ENCODE measurements at regions not wholly inside any gene's neighbourhood (a gene's known extent, or its start where the extent isn't known, plus 50 kb on each side); places are given as distances from the start of the nearest gene placed in this dataset.
"Not testable (repeated sequence)": the region's sequence is repeated elsewhere in the genome, so short reads cannot be mapped to it uniquely, and the experiment has no call there.

- not testable (repeated sequence) for TF ChIP-seq POLR2A, POLR2AphosphoS5, EP300 (IDR thresholded peaks at IDR 0.05)
- TF ChIP-seq, protein P1, sequence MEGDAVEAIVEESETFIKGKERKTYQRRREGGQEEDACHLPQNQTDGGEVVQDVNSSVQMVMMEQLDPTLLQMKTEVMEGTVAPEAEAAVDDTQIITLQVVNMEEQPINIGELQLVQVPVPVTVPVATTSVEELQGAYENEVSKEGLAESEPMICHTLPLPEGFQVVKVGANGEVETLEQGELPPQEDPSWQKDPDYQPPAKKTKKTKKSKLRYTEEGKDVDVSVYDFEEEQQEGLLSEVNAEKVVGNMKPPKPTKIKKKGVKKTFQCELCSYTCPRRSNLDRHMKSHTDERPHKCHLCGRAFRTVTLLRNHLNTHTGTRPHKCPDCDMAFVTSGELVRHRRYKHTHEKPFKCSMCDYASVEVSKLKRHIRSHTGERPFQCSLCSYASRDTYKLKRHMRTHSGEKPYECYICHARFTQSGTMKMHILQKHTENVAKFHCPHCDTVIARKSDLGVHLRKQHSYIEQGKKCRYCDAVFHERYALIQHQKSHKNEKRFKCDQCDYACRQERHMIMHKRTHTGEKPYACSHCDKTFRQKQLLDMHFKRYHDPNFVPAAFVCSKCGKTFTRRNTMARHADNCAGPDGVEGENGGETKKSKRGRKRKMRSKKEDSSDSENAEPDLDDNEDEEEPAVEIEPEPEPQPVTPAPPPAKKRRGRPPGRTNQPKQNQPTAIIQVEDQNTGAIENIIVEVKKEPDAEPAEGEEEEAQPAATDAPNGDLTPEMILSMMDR (IDR thresholded peaks at IDR 0.05) = not testable (repeated sequence)
These were observed 103.0 kb upstream of the TMEM45B start for GRCh38 chr11:129712486-129713240.
